HG02938 (cell line): ENCODE measurements at regions not wholly inside any gene's neighbourhood (a gene's known extent, or its start where the extent isn't known, plus 50 kb on each side); places are given as distances from the start of the nearest gene placed in this dataset.
"Not testable (repeated sequence)": the region's sequence is repeated elsewhere in the genome, so short reads cannot be mapped to it uniquely, and the experiment has no call there.

ENCODE experiments used
- ATAC-seq: cut with Tn5 transposase; IDR thresholded peaks from one replicate; pipeline ENCODE4 v1.9.1; 2021; ENCODE audit warnings: mild to moderate bottlenecking, moderate library complexity; ENCODE audit not compliant: unreplicated experiment

GRCh38 chr1:157272729-157273524 lies 134.7 kb upstream of the ETV3 start:
- ATAC-seq: no peak

GRCh38 chr1:157272264-157272663 lies 134.1 kb upstream of the ETV3 start:
- no peak for ATAC-seq

- no peak for ATAC-seq
These were observed 132.6 kb upstream of the ETV3 start for GRCh38 chr1:157270705-157271274.

GRCh38 chr1:157269656-157270375 lies 131.6 kb upstream of the ETV3 start:
- no peak for ATAC-seq

GRCh38 chr1:157262891-157263290 lies 124.7 kb upstream of the ETV3 start:
- no peak for ATAC-seq

GRCh38 chr1:157262422-157262821 lies 124.2 kb upstream of the ETV3 start:
- no peak for ATAC-seq

- not testable (repeated sequence) for ATAC-seq
These were observed 117.7 kb upstream of the ETV3 start for GRCh38 chr1:157255891-157256290.

- ATAC-seq: not testable (repeated sequence)
These were observed 116.0 kb upstream of the ETV3 start for GRCh38 chr1:157254183-157254582.

- no peak for ATAC-seq
These were observed 114.3 kb upstream of the ETV3 start for GRCh38 chr1:157252473-157252872.

- no peak for ATAC-seq
These were observed 111.5 kb upstream of the ETV3 start for GRCh38 chr1:157249739-157250138.

- peak; percentile 72 for ATAC-seq
These were observed 111.1 kb upstream of the ETV3 start for GRCh38 chr1:157249326-157249725.

GRCh38 chr1:157247764-157248049 lies 109.5 kb upstream of the ETV3 start:
- not testable (repeated sequence) for ATAC-seq

- ATAC-seq: no peak
These were observed 109.0 kb upstream of the ETV3 start for GRCh38 chr1:157247005-157247763.

GRCh38 chr1:157245823-157246222 lies 107.6 kb upstream of the ETV3 start:
- ATAC-seq: no peak

GRCh38 chr1:157241185-157241538 lies 103.0 kb upstream of the ETV3 start:
- no peak for ATAC-seq

- ATAC-seq: peak; percentile 52
These were observed 102.4 kb upstream of the ETV3 start for GRCh38 chr1:157240495-157241184.

- ATAC-seq: no peak
These were observed 101.7 kb upstream of the ETV3 start for GRCh38 chr1:157239936-157240335.

- ATAC-seq: no peak
These were observed 100.4 kb upstream of the ETV3 start for GRCh38 chr1:157238585-157238984.

GRCh38 chr1:157237981-157238380 lies 99.8 kb upstream of the ETV3 start:
- no peak for ATAC-seq

- no peak for ATAC-seq
These were observed 99.3 kb upstream of the ETV3 start for GRCh38 chr1:157237522-157237921.

GRCh38 chr1:157236072-157236471 lies 97.9 kb upstream of the ETV3 start:
- ATAC-seq: no peak
